ENCODE measurements at regions not wholly inside any gene's neighbourhood (a gene's known extent, or its start where the extent isn't known, plus 50 kb on each side); places are given as distances from the start of the nearest gene placed in this dataset.

GRCh38 chr3:147653367-147653923 lies 244.3 kb downstream of the ZIC1 start:
- no peak overlapping the region for H3K27ac ChIP-seq (ENCODE audit: insufficient read depth, low read length)
- TF ChIP-seq, protein P1, sequence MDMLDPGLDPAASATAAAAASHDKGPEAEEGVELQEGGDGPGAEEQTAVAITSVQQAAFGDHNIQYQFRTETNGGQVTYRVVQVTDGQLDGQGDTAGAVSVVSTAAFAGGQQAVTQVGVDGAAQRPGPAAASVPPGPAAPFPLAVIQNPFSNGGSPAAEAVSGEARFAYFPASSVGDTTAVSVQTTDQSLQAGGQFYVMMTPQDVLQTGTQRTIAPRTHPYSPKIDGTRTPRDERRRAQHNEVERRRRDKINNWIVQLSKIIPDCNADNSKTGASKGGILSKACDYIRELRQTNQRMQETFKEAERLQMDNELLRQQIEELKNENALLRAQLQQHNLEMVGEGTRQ (IDR thresholded peaks at IDR 0.05; ENCODE audit: low read depth, low read length): no peak
- TF ChIP-seq CEBPB (IDR thresholded peaks at IDR 0.05; ENCODE audit: low read depth, low read length) (no peak), NFE2L2 (IDR thresholded peaks at IDR 0.05; ENCODE audit: low read depth, low read length) (no peak), CHD1 (IDR thresholded peaks at IDR 0.05; ENCODE audit: low read depth, low read length) (no peak), SMC3 (IDR thresholded peaks at IDR 0.05; ENCODE audit: low read depth, low read length) (no peak), RFX5 (IDR thresholded peaks at IDR 0.05; ENCODE audit: low read depth, low read length) (no peak), RAD21 (IDR thresholded peaks at IDR 0.05; ENCODE audit: low read length) (no peak), MXI1 (IDR thresholded peaks at IDR 0.05; ENCODE audit: borderline replicate concordance, low read depth, low read length) (no peak), CTCF (conservative IDR thresholded peaks at IDR 0.05; ENCODE audit: low read depth, low read length) (no peak), BHLHE40 (IDR thresholded peaks at IDR 0.05; ENCODE audit: low read depth, low read length) (no peak), POLR2A (IDR thresholded peaks at IDR 0.05; ENCODE audit: low read depth, low read length) (no peak), MAFK (IDR thresholded peaks at IDR 0.05; ENCODE audit: low read depth, low read length) (no peak), ELK1 (IDR thresholded peaks at IDR 0.05; ENCODE audit: borderline replicate concordance, low read depth, low read length) (no peak)
- no peaks in the 10 kb centered on the region for H3K79me1 ChIP-seq (ENCODE audit: low read depth in 1 of 2, low read length in 2 of 2)
- no peak overlapping the region for H2AFZ ChIP-seq (replicated peaks; ENCODE audit: low read length, poor library complexity)
- ATAC-seq (ENCODE audit: low read depth) (no peak), DNase-seq (no peak)
- no peaks in the 10 kb centered on the region for H3K4me1 ChIP-seq (ENCODE audit: control insufficient read depth, insufficient read depth, low read length)
- no peak overlapping the region for H3K14ac ChIP-seq (replicated peaks; ENCODE audit: low read depth, low read length)
- no peak overlapping the region for H2AK9ac ChIP-seq (replicated peaks; ENCODE audit: low read depth, low read length, poor library complexity)
- no peak overlapping the region for H3K18ac ChIP-seq (ENCODE audit: low read depth, low read length)
- H2AK5ac ChIP-seq (ENCODE audit: low read depth, low read length): no peak overlapping the region
- no peak overlapping the region for H2BK120ac ChIP-seq (ENCODE audit: low read depth, low read length)
- H3K27me3 ChIP-seq (ENCODE audit: control insufficient read depth, insufficient read depth, low read length): no peaks in the 10 kb centered on the region
- H3K4me2 ChIP-seq (ENCODE audit: low read depth, low read length): no peak overlapping the region
- BruUV-seq (replicated peaks): no TSS peak
- H4K5ac ChIP-seq (ENCODE audit: low read depth, low read length): no peak overlapping the region
- dilution Hi-C loops (cut with HindIII; ENCODE audit: low sequenced_read_pairs, unreplicated experiment): no loop called here
- H4K8ac ChIP-seq (ENCODE audit: low read depth in 2 of 2, low read length in 2 of 2): no peak overlapping the region
- no peak overlapping the region for H3K4me3 ChIP-seq (ENCODE audit: insufficient read depth, low read depth, low read length)
- H2BK15ac ChIP-seq (ENCODE audit: low read depth, low read length): no peak overlapping the region
- H2BK20ac ChIP-seq (ENCODE audit: low read depth, low read length): no peak overlapping the region
- no peak overlapping the region for H3K56ac ChIP-seq (ENCODE audit: extremely low read depth, insufficient read depth, low read length)
- no peak overlapping the region for H3K23ac ChIP-seq (ENCODE audit: low read depth, low read length)
- H3K36me3 ChIP-seq (ENCODE audit: control insufficient read depth, insufficient read depth, low read length): no peaks in the 10 kb centered on the region
- H2BK5ac ChIP-seq (ENCODE audit: low read depth, low read length, poor library complexity, severe bottlenecking): no peak overlapping the region
- no peaks in the 10 kb centered on the region for H3K9me1 ChIP-seq (ENCODE audit: insufficient read depth, low read length)
- WGBS, 2 experiments (ENCODE audit: extremely low coverage in 2 of 2, insufficient read length in 1 of 2): no CpG with 5 or more reads among the region's 1 CpG
- no peak overlapping the region for H3K4ac ChIP-seq (ENCODE audit: low read depth, low read length)
- H3K9me3 ChIP-seq (ENCODE audit: control insufficient read depth, insufficient read depth, low read length): no peaks in the 10 kb centered on the region
- ChIA-PET POLR2A (ENCODE audit: unreplicated experiment) (no interaction called here), CTCF (no interaction called here)
- no peak overlapping the region for H3K9ac ChIP-seq (ENCODE audit: low read depth, low read length)
- intact Hi-C loops (cut with micrococcal nuclease): no loop called here
- no peak overlapping the region for H4K91ac ChIP-seq (ENCODE audit: insufficient read depth, low read depth, low read length)
- in situ Hi-C loops (cut with MboI; ENCODE audit: low sequenced_read_pairs): no loop called here
- no peaks in the 10 kb centered on the region for H4K20me1 ChIP-seq (ENCODE audit: insufficient read depth, low read length)

Data from IMR-90 (cell line).